ENCODE measurements at regions not wholly inside any gene's neighbourhood (a gene's known extent, or its start where the extent isn't known, plus 50 kb on each side); places are given as distances from the start of the nearest gene placed in this dataset.

DNA sequence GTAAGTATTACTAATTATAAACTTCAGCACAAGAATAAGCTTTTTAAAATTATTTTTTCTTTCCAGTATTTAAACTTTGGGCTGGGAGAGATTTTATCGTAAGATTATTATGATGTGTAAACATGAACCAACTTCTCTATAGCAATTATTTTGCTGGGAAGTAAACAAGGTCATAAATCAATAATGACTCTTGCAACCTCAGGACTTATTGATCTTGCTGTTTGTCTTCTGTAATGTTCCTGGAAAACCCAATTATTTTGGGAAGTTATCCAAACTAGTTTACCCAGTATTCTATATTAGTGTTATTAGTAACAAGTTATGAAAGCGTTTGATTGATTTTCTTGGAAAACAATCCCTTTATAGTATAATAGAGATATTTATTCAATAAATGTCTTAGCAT, 174.9 kb downstream of the PPP1R2C start:
- TF ChIP-seq CTCF (IDR thresholded peaks at IDR 0.05) (no peak), ZFX (IDR thresholded peaks at IDR 0.05; ENCODE audit: borderline replicate concordance) (no peak)
- H3K27ac ChIP-seq: no peak overlapping the region

GRCh38 chrX:42602566-42602965, 175.4 kb downstream of the PPP1R2C start:
- H3K27ac ChIP-seq: no peak overlapping the region
- TF ChIP-seq CTCF (IDR thresholded peaks at IDR 0.05): no peak
- no peak for TF ChIP-seq ZFX (IDR thresholded peaks at IDR 0.05; ENCODE audit: borderline replicate concordance)

GRCh38 chrX:42602136-42602535, 175.8 kb downstream of the PPP1R2C start:
- TF ChIP-seq CTCF (IDR thresholded peaks at IDR 0.05) (no peak), ZFX (IDR thresholded peaks at IDR 0.05; ENCODE audit: borderline replicate concordance) (no peak)

DNA sequence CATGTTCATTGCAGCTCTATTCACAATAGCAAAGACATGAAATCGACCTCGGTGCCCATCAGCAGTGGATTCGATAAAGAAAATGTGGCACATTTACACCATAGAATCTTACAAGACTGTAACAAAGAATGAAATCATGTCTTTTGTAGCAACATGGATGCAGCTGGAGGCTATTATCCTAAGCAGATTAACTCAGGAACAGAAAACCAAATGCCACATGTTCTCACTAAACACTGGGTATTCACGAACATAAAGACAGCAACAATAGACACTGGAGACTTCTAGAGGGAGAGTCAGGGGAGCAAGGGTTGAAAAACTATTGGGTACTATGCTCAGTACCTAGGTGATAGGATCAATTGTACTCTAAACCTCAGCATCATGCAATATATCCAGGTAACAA, 180.5 kb downstream of the PPP1R2C start:
- no peak overlapping the region for H3K27ac ChIP-seq
- TF ChIP-seq CTCF (IDR thresholded peaks at IDR 0.05): no peak
- TF ChIP-seq ZFX (IDR thresholded peaks at IDR 0.05; ENCODE audit: borderline replicate concordance): no peak

More at GRCh38 chrX:42602136-42602535, 175.8 kb downstream of the PPP1R2C start:
- H3K27ac ChIP-seq: no peak overlapping the region

GRCh38 chrX:42585842-42586621, 191.9 kb downstream of the PPP1R2C start:
- H3K27ac ChIP-seq: no peak overlapping the region
- TF ChIP-seq CTCF (IDR thresholded peaks at IDR 0.05): no peak
- no peak for TF ChIP-seq ZFX (IDR thresholded peaks at IDR 0.05; ENCODE audit: borderline replicate concordance)

- H3K27ac ChIP-seq: no peak overlapping the region
- TF ChIP-seq ZFX (IDR thresholded peaks at IDR 0.05; ENCODE audit: borderline replicate concordance) (no peak), CTCF (IDR thresholded peaks at IDR 0.05) (no peak)
These were observed 200.0 kb downstream of the PPP1R2C start for GRCh38 chrX:42577936-42578470.

DNA sequence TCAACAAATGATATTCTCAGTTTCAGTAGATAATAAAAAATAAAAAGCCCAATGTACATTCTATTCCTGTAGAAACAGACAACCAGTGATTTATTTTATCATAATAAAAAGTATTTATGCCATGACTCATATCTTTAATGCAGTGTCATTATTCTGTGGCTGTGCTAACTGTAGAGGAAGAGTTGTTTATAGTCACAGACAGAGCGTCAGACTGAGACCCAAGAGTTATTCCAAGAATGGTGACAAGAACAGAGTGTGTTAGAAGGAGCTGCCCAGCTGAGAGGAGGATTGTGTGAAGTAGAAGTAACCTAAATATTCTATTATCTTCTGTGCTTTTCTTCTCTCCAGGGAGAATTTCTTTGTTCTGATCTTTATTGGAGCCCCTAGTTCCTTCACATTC, 210.7 kb downstream of the PPP1R2C start:
- H3K27ac ChIP-seq: no peak overlapping the region
- TF ChIP-seq CTCF (IDR thresholded peaks at IDR 0.05) (no peak), ZFX (IDR thresholded peaks at IDR 0.05; ENCODE audit: borderline replicate concordance) (no peak)

All from 22Rv1 (cell line).